ENCODE measurements at regions not wholly inside any gene's neighbourhood (a gene's known extent, or its start where the extent isn't known, plus 50 kb on each side); places are given as distances from the start of the nearest gene placed in this dataset.
A peak's percentile ranks its signal among the peaks of the same experiment; 100 is the strongest.

DNA sequence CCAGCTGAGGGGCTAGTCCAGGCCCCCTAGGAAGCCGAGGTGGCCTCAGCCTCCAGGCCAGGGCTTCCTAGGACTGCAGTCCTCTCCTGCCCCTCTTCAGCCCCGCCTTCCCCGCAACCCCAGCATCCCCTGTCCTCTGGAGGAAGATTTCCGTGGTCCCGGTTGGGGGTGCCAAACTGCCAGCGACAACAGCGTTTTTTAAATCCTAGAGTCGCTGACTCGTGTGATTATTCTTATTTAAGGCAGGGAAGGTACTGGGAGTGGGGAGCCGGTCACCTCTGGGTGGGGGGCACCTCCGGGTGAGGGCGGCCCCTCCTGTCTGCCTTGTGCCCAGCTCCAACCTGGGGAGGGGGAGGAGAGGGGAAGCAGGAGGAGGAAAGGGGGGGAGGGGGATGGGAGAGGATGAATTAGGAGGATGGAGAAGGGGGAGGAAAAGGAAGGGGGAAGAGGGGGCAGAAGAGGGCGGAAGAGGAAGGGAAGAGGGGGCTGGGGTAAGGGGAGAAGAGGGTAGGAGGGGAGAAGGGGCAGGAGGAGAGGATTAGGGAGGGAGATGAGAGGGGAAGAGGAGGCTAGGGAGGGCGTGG is 173.1 kb upstream of the IER5L start:
- TF ChIP-seq EZH2 (IDR thresholded peaks at IDR 0.05) (no peak), POLR2AphosphoS5 (IDR thresholded peaks at IDR 0.05; ENCODE audit: borderline replicate concordance, low read depth, low read length) (0 out of 2 replicates have a peak, but pooled peaks have one; percentile 5), FOXP2 (optimal IDR thresholded peaks at IDR 0.05; ENCODE audit: control extremely low read depth, extremely low read length, insufficient read depth) (no peak)
